Stomach (tissue), 4 donors: ENCODE measurements at regions not wholly inside any gene's neighbourhood (a gene's known extent, or its start where the extent isn't known, plus 50 kb on each side); places are given as distances from the start of the nearest gene placed in this dataset.

ENCODE experiments used
- CTCF ChIP-seq, 7 experiments: fragments of 450-650 bp in 4 of 7; fragments of 200-600 bp in 3 of 7; sonication (generic) in 3 of 7; IDR thresholded peaks; one replicate each; pipeline ENCODE4 v1.5.1; 2016 to 2019; ENCODE audit warnings: antibody characterized with exemption in 7 of 7, control low read depth in 2 of 7, mild to moderate bottlenecking in 1 of 7
- POLR2A ChIP-seq, 4 donors: fragments of 450-650 bp; IDR thresholded peaks; one replicate each; pipeline ENCODE4 v1.6.1; 2016; ENCODE audit warnings: antibody characterized with exemption in 4 of 4, control low read depth in 2 of 4, mild to moderate bottlenecking in 1 of 4, moderate library complexity in 1 of 4
- POLR2AphosphoS5 ChIP-seq, 3 donors: sonication (generic); formaldehyde crosslinking; IDR thresholded peaks; one replicate each; pipeline ENCODE4 v1.6.1; 2016; ENCODE audit warnings: antibody characterized with exemption in 3 of 3

- TF ChIP-seq CTCF (IDR thresholded peaks at IDR 0.05) (no peak), POLR2AphosphoS5 (IDR thresholded peaks at IDR 0.05) (no peak), POLR2A (IDR thresholded peaks at IDR 0.05) (no peak)
Observed at GRCh38 chr3:63092515-63092914, 185.6 kb upstream of the SYNPR start.
